HEK293 (cell line): ENCODE measurements at regions not wholly inside any gene's neighbourhood (a gene's known extent, or its start where the extent isn't known, plus 50 kb on each side); places are given as distances from the start of the nearest gene placed in this dataset.

Experiments
- CTCF ChIP-seq: fragments of 450-650 bp; formaldehyde crosslinking; IDR thresholded peaks from 2 replicates; pipeline ENCODE4 v1.5.1; 2016; ENCODE audit warnings: missing biosample characterization, missing genetic modification characterization
- ELK4 ChIP-seq: IDR thresholded peaks from 2 replicates; pipeline ENCODE4 v1.6.1; 2011; ENCODE audit warnings: mild to moderate bottlenecking, low read depth, low read length, borderline replicate concordance
- ZBTB1 ChIP-seq: fragments of 450-650 bp; formaldehyde crosslinking; IDR thresholded peaks from 2 replicates; pipeline ENCODE4 v1.5.1; 2016; ENCODE audit warnings: missing biosample characterization, missing genetic modification characterization
- ZBTB21 ChIP-seq: fragments of 450-650 bp; formaldehyde crosslinking; IDR thresholded peaks from 2 replicates; pipeline ENCODE4 v1.5.1; 2017; ENCODE audit warnings: missing biosample characterization, missing genetic modification characterization
- ZBTB49 ChIP-seq: fragments of 450-650 bp; formaldehyde crosslinking; IDR thresholded peaks from 2 replicates; pipeline ENCODE4 v1.5.1; 2016; ENCODE audit warnings: missing biosample characterization, missing genetic modification characterization, low read depth
- ZFP41 ChIP-seq: fragments of 450-650 bp; formaldehyde crosslinking; IDR thresholded peaks from 2 replicates; pipeline ENCODE4 v1.5.1; 2016; ENCODE audit warnings: missing biosample characterization, missing genetic modification characterization, borderline replicate concordance
- ZNF114 ChIP-seq: fragments of 450-650 bp; formaldehyde crosslinking; IDR thresholded peaks from 2 replicates; pipeline ENCODE4 v1.5.0; 2017; ENCODE audit warnings: missing biosample characterization, missing genetic modification characterization
- ZNF138 ChIP-seq: fragments of 450-650 bp; formaldehyde crosslinking; IDR thresholded peaks from 2 replicates; pipeline ENCODE4 v1.5.1; 2016; ENCODE audit warnings: missing biosample characterization, missing genetic modification characterization, borderline replicate concordance
- ZNF23 ChIP-seq: fragments of 450-650 bp; formaldehyde crosslinking; IDR thresholded peaks from 2 replicates; pipeline ENCODE4 v1.5.1; 2016; ENCODE audit warnings: missing biosample characterization, missing genetic modification characterization, borderline replicate concordance
- ZNF335 ChIP-seq: fragments of 450-650 bp; formaldehyde crosslinking; conservative IDR thresholded peaks from 2 replicates; pipeline ENCODE4 v1.5.1; 2016; ENCODE audit warnings: missing biosample characterization, missing genetic modification characterization
- TF ChIP-seq, protein P1 (sequence below): fragments of 450-650 bp; formaldehyde crosslinking; IDR thresholded peaks from 2 replicates; pipeline ENCODE4 v1.5.1; 2017; ENCODE audit warnings: missing biosample characterization, missing genetic modification characterization
- TF ChIP-seq, protein P2 (sequence below): fragments of 450-650 bp; IDR thresholded peaks from 2 replicates; pipeline ENCODE4 v1.5.1; 2018; ENCODE audit warnings: missing biosample characterization, missing genetic modification characterization

GRCh38 chr13:85473144-85473543, 326.1 kb downstream of the SLITRK6 start:
- TF ChIP-seq, protein P1, sequence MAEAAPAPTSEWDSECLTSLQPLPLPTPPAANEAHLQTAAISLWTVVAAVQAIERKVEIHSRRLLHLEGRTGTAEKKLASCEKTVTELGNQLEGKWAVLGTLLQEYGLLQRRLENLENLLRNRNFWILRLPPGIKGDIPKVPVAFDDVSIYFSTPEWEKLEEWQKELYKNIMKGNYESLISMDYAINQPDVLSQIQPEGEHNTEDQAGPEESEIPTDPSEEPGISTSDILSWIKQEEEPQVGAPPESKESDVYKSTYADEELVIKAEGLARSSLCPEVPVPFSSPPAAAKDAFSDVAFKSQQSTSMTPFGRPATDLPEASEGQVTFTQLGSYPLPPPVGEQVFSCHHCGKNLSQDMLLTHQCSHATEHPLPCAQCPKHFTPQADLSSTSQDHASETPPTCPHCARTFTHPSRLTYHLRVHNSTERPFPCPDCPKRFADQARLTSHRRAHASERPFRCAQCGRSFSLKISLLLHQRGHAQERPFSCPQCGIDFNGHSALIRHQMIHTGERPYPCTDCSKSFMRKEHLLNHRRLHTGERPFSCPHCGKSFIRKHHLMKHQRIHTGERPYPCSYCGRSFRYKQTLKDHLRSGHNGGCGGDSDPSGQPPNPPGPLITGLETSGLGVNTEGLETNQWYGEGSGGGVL (tag by site-specific recombination): no peak
- TF ChIP-seq CTCF (tag by site-specific recombination) (no peak), ZNF114 (no peak), ZNF335 (tag by site-specific recombination) (no peak), ZBTB21 (tag by site-specific recombination) (no peak), ELK4 (no peak), ZBTB1 (tag by site-specific recombination) (no peak), ZFP41 (no peak), ZNF23 (tag by site-specific recombination) (no peak), ZBTB49 (tag by site-specific recombination) (no peak), ZNF138 (no peak)
- TF ChIP-seq, protein P2, sequence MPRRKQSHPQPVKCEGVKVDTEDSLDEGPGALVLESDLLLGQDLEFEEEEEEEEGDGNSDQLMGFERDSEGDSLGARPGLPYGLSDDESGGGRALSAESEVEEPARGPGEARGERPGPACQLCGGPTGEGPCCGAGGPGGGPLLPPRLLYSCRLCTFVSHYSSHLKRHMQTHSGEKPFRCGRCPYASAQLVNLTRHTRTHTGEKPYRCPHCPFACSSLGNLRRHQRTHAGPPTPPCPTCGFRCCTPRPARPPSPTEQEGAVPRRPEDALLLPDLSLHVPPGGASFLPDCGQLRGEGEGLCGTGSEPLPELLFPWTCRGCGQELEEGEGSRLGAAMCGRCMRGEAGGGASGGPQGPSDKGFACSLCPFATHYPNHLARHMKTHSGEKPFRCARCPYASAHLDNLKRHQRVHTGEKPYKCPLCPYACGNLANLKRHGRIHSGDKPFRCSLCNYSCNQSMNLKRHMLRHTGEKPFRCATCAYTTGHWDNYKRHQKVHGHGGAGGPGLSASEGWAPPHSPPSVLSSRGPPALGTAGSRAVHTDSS (tag by site-specific recombination): no peak
